ENCODE measurements at regions not wholly inside any gene's neighbourhood (a gene's known extent, or its start where the extent isn't known, plus 50 kb on each side); places are given as distances from the start of the nearest gene placed in this dataset.

- no peak for TF ChIP-seq CTCF (IDR thresholded peaks at IDR 0.05; ENCODE audit: insufficient read depth, low read length, poor library complexity, severe bottlenecking)
- no peak for TF ChIP-seq EZH2phosphoT487 (conservative IDR thresholded peaks at IDR 0.05; ENCODE audit: low read length)
Observed at GRCh38 chr17:79354173-79354820, 256.6 kb downstream of the RBFOX3 start.

All from SU-DHL-6 (cell line).